Psoas muscle (tissue), 7 donors: ENCODE measurements at regions not wholly inside any gene's neighbourhood (a gene's known extent, or its start where the extent isn't known, plus 50 kb on each side); places are given as distances from the start of the nearest gene placed in this dataset.

Experiments used
- ATAC-seq, 4 donors: fragments of 200-7000 bp; cut with Tn5 transposase; one replicate each; pipeline ENCODE4 v1.9.1; 2020; ENCODE audit warnings: moderate library complexity in 3 of 4, mild to moderate bottlenecking in 2 of 4
- DNase-seq, 2 donors: peaks; one replicate each; pipeline ENCODE4 v3.0.0-alpha.2; 2020
- H3K27ac ChIP-seq: fragments of 200-600 bp; one replicate; pipeline ENCODE4 v1.8.0; 2022
- H3K27me3 ChIP-seq, 3 donors: fragments of 200-600 bp in 1 of 3; one replicate each; pipeline versions ENCODE4 v1.6.1 to v1.8.0; 2013 to 2022; ENCODE audit warnings: low read length in 2 of 3, mild to moderate bottlenecking in 2 of 3, moderate library complexity in 1 of 3; ENCODE audit not compliant: insufficient read depth in 3 of 3
- H3K36me3 ChIP-seq, 2 donors: fragments of 200-600 bp in 1 of 2; one replicate each; pipeline versions ENCODE4 v1.6.1 to v1.8.0; 2013 to 2022; ENCODE audit warnings: low read depth in 1 of 2, mild to moderate bottlenecking in 1 of 2, moderate library complexity in 1 of 2; ENCODE audit not compliant: insufficient read depth in 1 of 2
- H3K4me1 ChIP-seq: fragments of 200-600 bp; one replicate; pipeline ENCODE4 v1.8.0; 2022
- H3K4me3 ChIP-seq: fragments of 200-600 bp; one replicate; pipeline ENCODE4 v1.8.0; 2022; ENCODE audit warnings: mild to moderate bottlenecking
- H3K9me3 ChIP-seq: fragments of 200-600 bp; one replicate; pipeline ENCODE4 v1.8.0; 2022
- CTCF ChIP-seq: fragments of 200-600 bp; IDR thresholded peaks from one replicate; pipeline ENCODE4 v1.8.0; 2022; ENCODE audit warnings: antibody characterized with exemption
- WGBS, 3 donors: extraction: QIAGEN DNeasy Blood & Tissue Kit; methylation state at CpG; one replicate each; pipeline versions ENCODE4 v1.1.6 to v1.1.7; 2013; 5-methylcytosine and 5-hydroxymethylcytosine counted together
- intact Hi-C, 2 donors: fragments of 100-400 bp; cut with DNase I; formaldehyde crosslinking; loops; one replicate each; pipeline versions ENCODE4 v1.11.0 to v1.14.2; 2022
- donor health status: healthy with polysubstance abuse.
- donor health status: DM: no; HTN: no; CAD: no; lungs with moderate emphysema.
- donor health status: Bipolar disorder and iron deficiency.
- donor health status: healthy.
- donor health status: DM: yes; HTN: yes; CAD: no.
- donor health status: DM: no; HTN: no; CAD: no.
- donor health status: DM: yes; HTN: yes; CAD: no.

- no peak for ATAC-seq
- H3K4me1 ChIP-seq, result no peaks in the 10 kb centered on the region
- no peak for DNase-seq
- no peak for TF ChIP-seq CTCF
- no peaks in the 10 kb centered on the region for H3K36me3 ChIP-seq
- intact Hi-C loops, result no loop called here
- no peak overlapping the region for H3K27ac ChIP-seq
- no peaks in the 10 kb centered on the region for H3K27me3 ChIP-seq
- H3K9me3 ChIP-seq, result no peaks in the 10 kb centered on the region
- H3K4me3 ChIP-seq, result no peak overlapping the region
Observed at GRCh38 chr2:180177534-180177933, 170.4 kb upstream of the CWC22 start.

DNA sequence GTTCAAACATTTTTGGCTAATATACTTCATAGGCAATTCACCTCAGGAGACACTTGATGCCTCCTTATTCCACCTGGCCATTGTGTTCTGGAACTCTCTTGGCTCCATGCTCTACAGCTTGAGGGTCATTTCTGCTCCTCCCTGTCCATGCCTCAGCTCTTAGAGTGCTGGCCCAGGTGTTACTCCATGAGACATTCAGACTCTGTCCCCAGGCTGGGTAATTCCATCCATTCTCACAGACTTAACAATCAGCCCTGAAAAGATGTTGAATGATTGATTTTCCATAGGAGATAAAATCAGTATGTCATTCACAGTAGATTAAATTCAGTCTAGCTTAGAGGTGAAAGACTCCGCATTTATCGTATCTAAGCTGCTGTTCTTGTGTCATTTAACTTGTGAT is 168.6 kb upstream of the CWC22 start:
- H3K9me3 ChIP-seq, result no peaks in the 10 kb centered on the region
- H3K27me3 ChIP-seq, result no peaks in the 10 kb centered on the region
- WGBS, 3 donors, result 69 to 86% (median 69%) methylated on average over 2 of the region's 2 CpGs
- H3K36me3 ChIP-seq, result no peaks in the 10 kb centered on the region
- no peak overlapping the region for H3K27ac ChIP-seq
- no peak for TF ChIP-seq CTCF
- H3K4me1 ChIP-seq, result no peaks in the 10 kb centered on the region
- DNase-seq (no peak), ATAC-seq (no peak)
- no peak overlapping the region for H3K4me3 ChIP-seq
- intact Hi-C loops, result no loop called here

DNA sequence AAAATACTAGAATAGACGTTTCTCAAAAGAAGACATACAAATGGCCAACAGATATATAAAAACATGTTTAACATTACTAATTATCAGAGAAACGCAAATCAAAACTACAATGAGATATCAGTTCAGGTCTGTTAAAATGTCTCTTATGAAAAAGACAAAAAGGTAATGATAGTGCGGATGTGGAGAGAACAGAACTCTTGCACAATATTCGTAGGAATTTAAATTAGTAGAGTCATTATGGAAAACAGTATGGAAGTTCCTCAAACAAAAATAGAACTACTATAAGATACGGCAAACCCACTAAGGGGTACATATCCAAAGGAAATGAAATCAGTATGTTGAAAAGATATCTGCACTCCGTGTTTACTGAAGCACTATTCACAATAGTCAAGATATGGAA is 167.5 kb upstream of the CWC22 start:
- no peak for TF ChIP-seq CTCF
- WGBS, 3 donors, result 91 to 94% (median 94%) methylated on average over 6 of the region's 6 CpGs

DNA sequence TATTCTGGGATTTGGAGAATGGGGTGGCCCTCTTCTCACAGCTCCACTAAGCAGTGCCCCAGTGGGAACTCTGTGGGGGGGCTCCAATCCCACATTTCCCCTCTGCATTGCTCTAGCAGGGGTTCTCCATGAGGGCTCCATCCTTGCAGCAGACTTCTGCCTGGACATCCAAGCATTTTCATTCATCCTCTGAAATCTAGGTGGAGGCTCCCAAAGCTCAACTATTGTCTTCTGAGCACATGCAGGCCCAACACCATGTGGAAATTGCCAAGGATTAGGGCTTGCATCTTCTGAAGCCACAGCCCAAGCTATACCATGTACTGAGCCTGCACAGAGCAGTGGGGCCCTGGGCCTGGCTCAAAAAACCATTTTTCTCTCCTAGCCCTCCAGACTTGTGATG is 162.4 kb upstream of the CWC22 start:
- Histone ChIP-seq H3K27ac (no peak overlapping the region), H3K9me3 (peaks cover 4% of the 10 kb centered on the region), H3K36me3 (no peaks in the 10 kb centered on the region), H3K4me3 (no peak overlapping the region), H3K4me1 (no peaks in the 10 kb centered on the region), H3K27me3 (no peaks in the 10 kb centered on the region)
- TF ChIP-seq CTCF, result no peak
- DNase-seq, result no peak
- ATAC-seq, result no peak
- intact Hi-C loops, result no loop called here

More for the DNA sequence above, 167.5 kb upstream of the CWC22 start:
- DNase-seq, result no peak
- Histone ChIP-seq H3K4me1 (no peaks in the 10 kb centered on the region), H3K27ac (no peak overlapping the region), H3K36me3 (no peaks in the 10 kb centered on the region), H3K9me3 (no peaks in the 10 kb centered on the region), H3K27me3 (no peaks in the 10 kb centered on the region), H3K4me3 (no peak overlapping the region)
- ATAC-seq, result no peak
- intact Hi-C loops, result no loop called here

DNA sequence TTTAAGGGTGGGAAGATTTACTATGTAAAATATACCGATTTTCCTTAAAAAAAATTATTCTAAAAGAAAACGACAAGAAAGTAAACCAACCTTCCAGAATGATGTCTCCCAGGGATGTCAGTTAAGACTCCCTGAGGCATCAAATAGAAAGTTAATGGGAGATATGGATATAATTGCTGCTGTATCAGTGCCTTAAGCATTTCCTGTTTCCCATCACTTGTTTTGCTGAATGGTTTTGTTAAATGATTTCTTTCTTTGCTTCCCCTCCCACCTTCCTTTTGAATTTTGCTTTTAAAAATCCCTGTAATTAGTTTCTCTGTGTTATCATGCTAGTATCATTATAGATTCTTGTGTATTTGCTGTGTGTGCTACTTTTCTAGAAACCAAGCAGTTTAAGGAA is 154.3 kb upstream of the CWC22 start:
- Histone ChIP-seq H3K36me3 (no peaks in the 10 kb centered on the region), H3K4me1 (no peaks in the 10 kb centered on the region), H3K27ac (no peak overlapping the region), H3K27me3 (no peaks in the 10 kb centered on the region), H3K4me3 (no peak overlapping the region), H3K9me3 (no peaks in the 10 kb centered on the region)
- WGBS, 3 donors, result 83 to 86% (median 83%) methylated on average over 2 of the region's 2 CpGs
- TF ChIP-seq CTCF, result no peak
- intact Hi-C loops, result no loop called here
- ATAC-seq (no peak), DNase-seq (no peak)
